Spinal cord (tissue), 9 donors: ENCODE measurements at regions not wholly inside any gene's neighbourhood (a gene's known extent, or its start where the extent isn't known, plus 50 kb on each side); places are given as distances from the start of the nearest gene placed in this dataset.
"Not testable (repeated sequence)": the region's sequence is repeated elsewhere in the genome, so short reads cannot be mapped to it uniquely, and the experiment has no call there.

Experiments used
- DNase-seq, 6 donors: peaks; one replicate each; pipeline versions ENCODE4 v3.0.0 to v3.0.0-alpha.2; 2013 to 2015; ENCODE audit warnings: low spot score in 6 of 6, low read depth in 4 of 6
- H3K27ac ChIP-seq: one replicate; pipeline ENCODE4 v1.5.1; 2013; ENCODE audit warnings: low read depth, low read length, control low read depth
- H3K27me3 ChIP-seq: one replicate; pipeline ENCODE4 v1.6.1; 2013; ENCODE audit warnings: low read length; ENCODE audit not compliant: control insufficient read depth, insufficient read depth
- H3K36me3 ChIP-seq: one replicate; pipeline ENCODE4 v1.6.1; 2013; ENCODE audit warnings: low read length; ENCODE audit not compliant: control insufficient read depth, insufficient read depth
- H3K4me1 ChIP-seq: one replicate; pipeline ENCODE4 v1.6.1; 2013; ENCODE audit warnings: low read length; ENCODE audit not compliant: control insufficient read depth, insufficient read depth
- H3K4me3 ChIP-seq: one replicate; pipeline ENCODE4 v1.5.1; 2013; ENCODE audit warnings: low read depth, low read length, control low read depth
- H3K9me3 ChIP-seq: one replicate; pipeline ENCODE4 v1.6.1; 2013; ENCODE audit warnings: low read length; ENCODE audit not compliant: control insufficient read depth, insufficient read depth
- WGBS: methylation state at CpG from one replicate; pipeline ENCODE4 v1.1.5; 2013; ENCODE audit warnings: missing lambda C conversion rate; ENCODE audit not compliant: insufficient coverage; 5-methylcytosine and 5-hydroxymethylcytosine counted together
- donor health status: healthy.

GRCh38 chr2:128671981-128672757, 353.5 kb upstream of the HS6ST1 start:
- not testable (repeated sequence) for H3K27me3 ChIP-seq, H3K4me3 ChIP-seq, H3K9me3 ChIP-seq, H3K27ac ChIP-seq, DNase-seq, H3K36me3 ChIP-seq, H3K4me1 ChIP-seq
- WGBS, result 95% methylated on average over 27 of the region's 36 CpGs

- H3K36me3 ChIP-seq, H3K4me1 ChIP-seq, H3K9me3 ChIP-seq, H3K4me3 ChIP-seq, H3K27ac ChIP-seq, H3K27me3 ChIP-seq, DNase-seq: not testable (repeated sequence)
- 95% methylated on average over 5 of the region's 12 CpGs for WGBS
Observed at GRCh38 chr2:128679680-128680079, 361.0 kb upstream of the HS6ST1 start.

GRCh38 chr2:128681507-128681906, 362.8 kb upstream of the HS6ST1 start:
- no peak overlapping the region for H3K4me3 ChIP-seq
- H3K9me3 ChIP-seq, result no peaks in the 10 kb centered on the region
- no peaks in the 10 kb centered on the region for H3K27me3 ChIP-seq
- no peaks in the 10 kb centered on the region for H3K36me3 ChIP-seq
- H3K27ac ChIP-seq, result no peak overlapping the region
- 71% methylated on average over 5 of the region's 5 CpGs for WGBS
- H3K4me1 ChIP-seq, result no peaks in the 10 kb centered on the region
- DNase-seq, result no peak

- Histone ChIP-seq H3K4me1 (no peaks in the 10 kb centered on the region), H3K4me3 (no peak overlapping the region), H3K36me3 (no peaks in the 10 kb centered on the region), H3K9me3 (no peaks in the 10 kb centered on the region), H3K27me3 (no peaks in the 10 kb centered on the region), H3K27ac (no peak overlapping the region)
- DNase-seq, result no peak
- 100% methylated on average over 4 of the region's 7 CpGs for WGBS
Observed at GRCh38 chr2:128682266-128682665, 363.6 kb upstream of the HS6ST1 start.

- H3K36me3 ChIP-seq, result no peaks in the 10 kb centered on the region
- DNase-seq, result no peak
- WGBS, result 83% methylated on average over 9 of the region's 13 CpGs
Observed at GRCh38 chr2:128682729-128683284, 364.1 kb upstream of the HS6ST1 start.

GRCh38 chr2:128684523-128684922, 365.9 kb upstream of the HS6ST1 start:
- Histone ChIP-seq H3K4me3 (no peak overlapping the region), H3K27ac (no peak overlapping the region), H3K36me3 (no peaks in the 10 kb centered on the region), H3K4me1 (no peaks in the 10 kb centered on the region), H3K9me3 (no peaks in the 10 kb centered on the region), H3K27me3 (no peaks in the 10 kb centered on the region)
- no peak for DNase-seq
- WGBS, result 100% methylated on average over 1 of the region's 2 CpGs

More at GRCh38 chr2:128682729-128683284, 364.1 kb upstream of the HS6ST1 start:
- H3K27me3 ChIP-seq, result no peaks in the 10 kb centered on the region
- H3K27ac ChIP-seq, result no peak overlapping the region
- no peak overlapping the region for H3K4me3 ChIP-seq
- H3K9me3 ChIP-seq, result no peaks in the 10 kb centered on the region
- no peaks in the 10 kb centered on the region for H3K4me1 ChIP-seq

GRCh38 chr2:128685841-128686496, 367.3 kb upstream of the HS6ST1 start:
- H3K9me3 ChIP-seq, result no peaks in the 10 kb centered on the region
- H3K27me3 ChIP-seq, result no peaks in the 10 kb centered on the region
- H3K27ac ChIP-seq, result no peak overlapping the region
- H3K4me1 ChIP-seq, result no peaks in the 10 kb centered on the region
- H3K36me3 ChIP-seq, result no peaks in the 10 kb centered on the region
- WGBS, result 90% methylated on average over 7 of the region's 10 CpGs
- DNase-seq, result no peak
- H3K4me3 ChIP-seq, result no peak overlapping the region

- Histone ChIP-seq H3K4me1 (no peaks in the 10 kb centered on the region), H3K9me3 (no peaks in the 10 kb centered on the region), H3K4me3 (no peak overlapping the region), H3K27me3 (no peaks in the 10 kb centered on the region), H3K36me3 (no peaks in the 10 kb centered on the region), H3K27ac (no peak overlapping the region)
- DNase-seq, result no peak
- 100% methylated on average over 1 of the region's 4 CpGs for WGBS
Observed at GRCh38 chr2:128686497-128686859, 367.8 kb upstream of the HS6ST1 start.

- Histone ChIP-seq H3K27me3 (no peaks in the 10 kb centered on the region), H3K4me3 (no peak overlapping the region), H3K27ac (no peak overlapping the region), H3K9me3 (no peaks in the 10 kb centered on the region), H3K36me3 (no peaks in the 10 kb centered on the region), H3K4me1 (no peaks in the 10 kb centered on the region)
- WGBS, result 90% methylated on average over 5 of the region's 6 CpGs
- DNase-seq, result no peak
Observed at GRCh38 chr2:128686881-128687555, 368.4 kb upstream of the HS6ST1 start.
